ENCODE measurements at regions not wholly inside any gene's neighbourhood (a gene's known extent, or its start where the extent isn't known, plus 50 kb on each side); places are given as distances from the start of the nearest gene placed in this dataset.

GRCh38 chr6:133595111-133595761 is 293.7 kb upstream of the TCF21 start:
- Histone ChIP-seq H4K20me1 (ENCODE audit: insufficient read depth, low read length) (no peaks in the 10 kb centered on the region), H3K4me3 (replicated peaks in 1 of 3; ENCODE audit: insufficient read depth in 1 of 3, low read depth in 2 of 3, low read length in 3 of 3) (no peak overlapping the region), H3K4me1 (ENCODE audit: insufficient read depth, low read length) (peaks cover 7% of the 10 kb centered on the region; the same call in 1 of the 2 replicates), H2AFZ (ENCODE audit: low read length) (no peak overlapping the region), H3K79me2 (ENCODE audit: insufficient read depth, low read length) (no peaks in the 10 kb centered on the region), H3K27me3 (ENCODE audit: control insufficient read depth in 1 of 2, insufficient read depth in 2 of 2, low read length in 2 of 2) (no peaks in the 10 kb centered on the region), H3K36me3 (replicated peaks in 1 of 2; ENCODE audit: control insufficient read depth in 1 of 2, insufficient read depth in 2 of 2, low read length in 2 of 2) (no peaks in the 10 kb centered on the region), H3K27ac (ENCODE audit: extremely low read length, insufficient read depth, low read length) (no peak overlapping the region), H3K9ac (ENCODE audit: insufficient read depth, low read depth, low read length) (no peak overlapping the region), H3K4me2 (ENCODE audit: low read depth, low read length) (no peak overlapping the region), H3K9me3 (ENCODE audit: low read length) (no peaks in the 10 kb centered on the region)
- BruUV-seq (replicated peaks), result no TSS peak
- WGBS (ENCODE audit: low lambda C conversion rate), result 13% methylated on average over 7 of the region's 7 CpGs
- FAIRE-seq (no peak), DNase-seq (ENCODE audit: low spot score) (no peak), ATAC-seq (no peak)
- POLR2A ChIA-PET, result no interaction called here
- intact Hi-C loops (cut with micrococcal nuclease; ENCODE audit: unreplicated experiment), result no loop called here
- CTCF ChIA-PET (ENCODE audit: low intra/inter-chr PET ratio, low total read pairs), result no interaction called here
- in situ Hi-C loops (cut with HindIII; ENCODE audit: extremely low pct_ligation_motif_present, low pct_unique_long_range_greater_than_20kb), result no loop called here
- TF ChIP-seq REXO4 (CRISPR knock-in tag; IDR thresholded peaks at IDR 0.05; ENCODE audit: borderline replicate concordance) (no peak), FOXK2 (IDR thresholded peaks at IDR 0.05) (no peak), RBM22 (optimal IDR thresholded peaks at IDR 0.05; ENCODE audit: low read length) (no peak), FIP1L1 (IDR thresholded peaks at IDR 0.05; ENCODE audit: borderline replicate concordance, insufficient read depth, low read depth, low read length) (no peak), ZNF788 (CRISPR knock-in tag; IDR thresholded peaks at IDR 0.05; ENCODE audit: borderline replicate concordance) (no peak), NFYB (CRISPR knock-in tag; IDR thresholded peaks at IDR 0.05) (no peak), CHD4 (IDR thresholded peaks at IDR 0.05; ENCODE audit: borderline replicate concordance, low read length) (no peak), ZNF382 (CRISPR knock-in tag; IDR thresholded peaks at IDR 0.05; ENCODE audit: borderline replicate concordance) (no peak), ZNF446 (CRISPR knock-in tag; IDR thresholded peaks at IDR 0.05) (no peak), HIC2 (CRISPR knock-in tag; IDR thresholded peaks at IDR 0.05; ENCODE audit: low read depth) (no peak), CEBPG (CRISPR knock-in tag; IDR thresholded peaks at IDR 0.05) (no peak), SIX1 (CRISPR knock-in tag; IDR thresholded peaks at IDR 0.05; ENCODE audit: borderline replicate concordance) (no peak), ARID5B (CRISPR knock-in tag; IDR thresholded peaks at IDR 0.05) (no peak), ATF6 (CRISPR knock-in tag; conservative IDR thresholded peaks at IDR 0.05) (no peak), ZNF512B (CRISPR knock-in tag; IDR thresholded peaks at IDR 0.05; ENCODE audit: borderline replicate concordance) (no peak)
